ENCODE measurements at regions not wholly inside any gene's neighbourhood (a gene's known extent, or its start where the extent isn't known, plus 50 kb on each side); places are given as distances from the start of the nearest gene placed in this dataset.
"Not testable (repeated sequence)": the region's sequence is repeated elsewhere in the genome, so short reads cannot be mapped to it uniquely, and the experiment has no call there.

- H3K4me1 ChIP-seq (ENCODE audit: insufficient read depth, low read length), result no peaks in the 10 kb centered on the region
- no peaks in the 10 kb centered on the region for H3K36me3 ChIP-seq (ENCODE audit: insufficient read depth, low read depth, low read length)
- H3K27ac ChIP-seq (ENCODE audit: low read length), result no peak overlapping the region
- H3K4me3 ChIP-seq (ENCODE audit: low read length), result no peak overlapping the region
- no peak overlapping the region for H3K9ac ChIP-seq (ENCODE audit: low read depth, low read length)
- H3K9me3 ChIP-seq (ENCODE audit: insufficient read depth, low read depth, low read length), result no peaks in the 10 kb centered on the region
- no peaks in the 10 kb centered on the region for H3K27me3 ChIP-seq (ENCODE audit: insufficient read depth, low read length)
Observed at GRCh38 chr16:51986717-51987116, 560.2 kb downstream of the TOX3 start.

DNA sequence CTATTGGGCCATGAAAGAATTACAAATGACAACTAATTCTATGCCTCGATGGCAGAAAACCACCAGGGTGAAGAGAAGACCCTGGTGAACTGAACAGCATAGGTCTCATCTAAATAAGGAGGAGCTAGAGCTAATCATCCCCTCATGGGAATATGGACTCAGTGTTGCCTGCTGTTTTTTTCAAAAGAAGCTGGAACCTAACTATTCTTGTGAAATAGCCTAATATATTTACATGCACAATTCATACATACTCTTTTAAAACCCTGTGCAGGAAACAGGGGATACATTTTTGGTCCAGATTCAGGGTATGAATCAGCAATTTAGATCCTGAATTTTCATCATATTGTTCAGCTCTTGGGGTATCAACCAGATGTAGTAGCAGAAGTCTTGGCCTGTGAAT lies 560.6 kb downstream of the TOX3 start:
- Histone ChIP-seq H3K27me3 (ENCODE audit: insufficient read depth, low read length) (no peaks in the 10 kb centered on the region), H3K4me1 (ENCODE audit: insufficient read depth, low read length) (no peaks in the 10 kb centered on the region), H3K9me3 (ENCODE audit: insufficient read depth, low read depth, low read length) (no peaks in the 10 kb centered on the region), H3K9ac (ENCODE audit: low read depth, low read length) (no peak overlapping the region), H3K27ac (ENCODE audit: low read length) (no peak overlapping the region), H3K4me3 (ENCODE audit: low read length) (no peak overlapping the region), H3K36me3 (ENCODE audit: insufficient read depth, low read depth, low read length) (no peaks in the 10 kb centered on the region)

DNA sequence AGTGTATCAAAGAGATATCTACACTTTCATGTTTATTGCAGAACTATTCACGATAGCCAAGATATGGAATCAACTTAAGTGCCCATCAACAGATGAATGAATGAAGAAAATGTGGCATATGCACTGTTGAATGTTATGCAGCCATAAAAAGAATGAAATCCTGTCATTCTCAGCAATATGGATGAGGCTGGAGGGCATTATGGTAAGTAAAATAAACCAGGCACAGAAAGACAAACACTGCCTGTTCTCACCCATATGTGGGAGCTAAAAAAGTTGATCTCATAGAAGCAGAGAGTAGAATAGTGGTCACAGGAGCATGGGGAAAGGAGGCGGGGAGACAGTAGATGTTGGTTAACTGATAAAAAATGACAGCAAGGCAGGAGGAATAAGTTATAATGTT lies 561.8 kb downstream of the TOX3 start:
- H3K27me3 ChIP-seq (ENCODE audit: insufficient read depth, low read length), result no peaks in the 10 kb centered on the region
- H3K4me3 ChIP-seq (ENCODE audit: low read length), result no peak overlapping the region
- H3K9me3 ChIP-seq (ENCODE audit: insufficient read depth, low read depth, low read length), result no peaks in the 10 kb centered on the region
- H3K9ac ChIP-seq (ENCODE audit: low read depth, low read length), result no peak overlapping the region
- H3K27ac ChIP-seq (ENCODE audit: low read length), result no peak overlapping the region
- H3K36me3 ChIP-seq (ENCODE audit: insufficient read depth, low read depth, low read length), result no peaks in the 10 kb centered on the region
- no peaks in the 10 kb centered on the region for H3K4me1 ChIP-seq (ENCODE audit: insufficient read depth, low read length)

- Histone ChIP-seq H3K4me1 (ENCODE audit: insufficient read depth, low read length) (no peaks in the 10 kb centered on the region), H3K36me3 (ENCODE audit: insufficient read depth, low read depth, low read length) (no peaks in the 10 kb centered on the region), H3K9ac (ENCODE audit: low read depth, low read length) (no peak overlapping the region), H3K4me3 (ENCODE audit: low read length) (no peak overlapping the region), H3K27ac (ENCODE audit: low read length) (no peak overlapping the region), H3K27me3 (ENCODE audit: insufficient read depth, low read length) (no peaks in the 10 kb centered on the region), H3K9me3 (ENCODE audit: insufficient read depth, low read depth, low read length) (no peaks in the 10 kb centered on the region)
Observed at GRCh38 chr16:51984395-51984794, 562.5 kb downstream of the TOX3 start.

DNA sequence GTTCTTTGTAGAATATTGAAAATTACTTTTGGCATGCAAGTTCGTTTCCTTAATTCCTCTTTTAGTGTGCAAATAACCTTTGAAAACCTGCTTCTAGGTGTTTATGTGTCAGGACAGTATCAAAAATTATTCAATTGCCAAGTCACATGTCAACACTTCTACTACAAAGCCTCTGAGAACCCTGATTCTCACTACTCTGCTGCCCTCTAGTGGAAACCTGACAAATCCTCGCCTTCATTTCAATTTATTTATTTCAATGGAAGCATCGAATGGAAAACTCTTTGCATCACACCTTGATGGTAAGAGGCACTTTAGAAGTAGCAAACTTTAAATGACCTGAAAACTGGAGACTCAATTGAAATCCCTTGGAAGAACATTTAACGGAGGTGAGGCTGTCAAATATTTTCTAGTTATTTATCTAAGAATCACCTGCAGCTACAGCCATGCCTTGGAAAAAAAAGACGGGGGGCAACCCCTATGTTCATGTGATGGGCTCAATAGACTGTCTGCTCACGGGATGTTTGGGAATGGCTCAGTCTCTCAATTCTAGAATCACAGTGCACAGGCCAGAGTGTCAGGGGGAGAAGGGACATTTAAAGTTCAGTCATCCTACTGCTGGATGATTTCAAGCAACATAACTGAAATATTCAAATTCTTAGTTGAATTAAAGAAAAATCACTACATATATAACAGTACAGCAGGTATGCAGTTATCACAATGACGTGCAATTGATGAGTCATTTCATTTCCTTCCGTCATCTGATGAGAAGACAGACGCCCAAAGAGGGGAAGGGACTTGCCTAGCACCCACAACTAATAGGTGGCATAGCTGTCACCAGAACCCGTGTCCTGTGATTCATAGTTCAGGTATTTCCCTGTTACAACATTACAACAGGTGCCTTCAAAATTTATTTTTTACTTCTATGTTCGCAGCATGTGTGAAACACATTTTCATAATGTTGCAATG lies 563.9 kb downstream of the TOX3 start:
- no peak overlapping the region for H3K4me3 ChIP-seq (ENCODE audit: low read length)
- H3K9ac ChIP-seq (ENCODE audit: low read depth, low read length), result no peak overlapping the region
- no peaks in the 10 kb centered on the region for H3K4me1 ChIP-seq (ENCODE audit: insufficient read depth, low read length)
- no peaks in the 10 kb centered on the region for H3K36me3 ChIP-seq (ENCODE audit: insufficient read depth, low read depth, low read length)
- H3K27ac ChIP-seq (ENCODE audit: low read length), result no peak overlapping the region
- H3K9me3 ChIP-seq (ENCODE audit: insufficient read depth, low read depth, low read length), result no peaks in the 10 kb centered on the region
- no peaks in the 10 kb centered on the region for H3K27me3 ChIP-seq (ENCODE audit: insufficient read depth, low read length)

GRCh38 chr16:51981725-51982124 lies 565.2 kb downstream of the TOX3 start:
- no peak overlapping the region for H3K27ac ChIP-seq (ENCODE audit: low read length)
- no peak overlapping the region for H3K9ac ChIP-seq (ENCODE audit: low read depth, low read length)
- no peaks in the 10 kb centered on the region for H3K36me3 ChIP-seq (ENCODE audit: insufficient read depth, low read depth, low read length)
- H3K4me3 ChIP-seq (ENCODE audit: low read length), result no peak overlapping the region
- no peaks in the 10 kb centered on the region for H3K4me1 ChIP-seq (ENCODE audit: insufficient read depth, low read length)
- H3K9me3 ChIP-seq (ENCODE audit: insufficient read depth, low read depth, low read length), result no peaks in the 10 kb centered on the region
- H3K27me3 ChIP-seq (ENCODE audit: insufficient read depth, low read length), result no peaks in the 10 kb centered on the region

DNA sequence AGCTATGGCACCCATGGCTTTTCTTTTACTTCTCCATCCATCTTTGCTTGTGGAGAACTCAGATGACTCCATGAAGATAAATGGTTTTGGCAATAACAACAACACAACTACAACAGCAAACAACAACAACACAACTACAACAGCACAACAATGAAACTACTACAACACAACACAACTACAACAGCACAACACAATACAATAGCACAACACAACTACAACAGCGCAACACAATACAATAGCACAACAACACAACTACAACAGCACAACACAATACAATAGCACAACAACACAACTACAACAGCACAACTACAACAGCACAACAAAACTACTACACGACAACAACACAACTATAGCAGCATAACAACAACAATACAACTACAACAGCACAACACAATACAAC lies 569.4 kb downstream of the TOX3 start:
- H3K4me1 ChIP-seq (ENCODE audit: insufficient read depth, low read length); H3K36me3 ChIP-seq (ENCODE audit: insufficient read depth, low read depth, low read length); H3K9me3 ChIP-seq (ENCODE audit: insufficient read depth, low read depth, low read length); H3K9ac ChIP-seq (ENCODE audit: low read depth, low read length); H3K4me3 ChIP-seq (ENCODE audit: low read length); H3K27ac ChIP-seq (ENCODE audit: low read length); H3K27me3 ChIP-seq (ENCODE audit: insufficient read depth, low read length): not testable (repeated sequence)

DNA sequence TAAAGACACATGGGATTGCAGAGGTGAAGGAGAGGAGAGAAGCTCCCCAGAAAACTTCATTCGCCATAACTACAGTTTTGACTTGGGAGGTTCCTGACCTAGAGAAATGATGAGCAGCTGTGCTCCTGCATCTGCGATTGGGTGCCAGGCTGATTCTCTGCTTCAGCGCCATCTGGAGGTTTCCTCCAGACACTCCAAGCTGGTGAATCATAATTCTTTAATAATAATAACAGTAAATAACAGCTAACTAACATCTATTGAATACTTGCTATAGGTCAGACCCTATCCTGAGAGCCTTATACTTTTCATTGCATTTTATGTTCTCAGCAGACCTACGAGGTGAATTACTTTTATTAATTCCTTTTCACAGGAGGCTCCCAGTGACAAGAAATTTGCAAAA lies 575.8 kb downstream of the TOX3 start:
- Histone ChIP-seq H3K4me3 (ENCODE audit: low read length) (no peak overlapping the region), H3K9me3 (ENCODE audit: insufficient read depth, low read depth, low read length) (no peaks in the 10 kb centered on the region), H3K9ac (ENCODE audit: low read depth, low read length) (no peak overlapping the region), H3K27me3 (ENCODE audit: insufficient read depth, low read length) (no peaks in the 10 kb centered on the region), H3K36me3 (ENCODE audit: insufficient read depth, low read depth, low read length) (no peaks in the 10 kb centered on the region), H3K4me1 (ENCODE audit: insufficient read depth, low read length) (peaks cover 7% of the 10 kb centered on the region; the same call in 1 of the 2 replicates), H3K27ac (ENCODE audit: low read length) (no peak overlapping the region)

DNA sequence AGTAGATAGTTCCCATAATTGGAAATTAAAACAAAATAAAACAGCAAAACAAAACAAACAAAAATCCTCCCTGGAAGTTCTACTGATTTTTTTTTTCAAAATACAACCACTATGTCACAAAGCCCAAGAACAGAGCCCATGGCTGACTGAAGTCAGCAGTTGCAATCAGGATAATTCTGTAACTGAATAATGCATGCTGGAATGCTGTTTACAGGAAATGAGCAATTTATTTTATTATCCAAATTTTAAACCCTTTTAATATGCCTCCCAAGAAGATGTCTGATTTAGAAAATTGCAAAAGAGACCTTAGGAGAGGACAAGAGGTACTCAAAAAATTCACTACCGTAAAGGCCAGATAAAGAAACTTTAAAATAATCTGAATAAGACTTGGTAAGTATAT lies 578.2 kb downstream of the TOX3 start:
- no peak overlapping the region for H3K4me3 ChIP-seq (ENCODE audit: low read length)
- H3K27ac ChIP-seq (ENCODE audit: low read length), result no peak overlapping the region
- H3K9me3 ChIP-seq (ENCODE audit: insufficient read depth, low read depth, low read length), result no peaks in the 10 kb centered on the region
- peaks cover 7% of the 10 kb centered on the region; the same call in 1 of the 2 replicates for H3K4me1 ChIP-seq (ENCODE audit: insufficient read depth, low read length)
- no peaks in the 10 kb centered on the region for H3K27me3 ChIP-seq (ENCODE audit: insufficient read depth, low read length)
- H3K9ac ChIP-seq (ENCODE audit: low read depth, low read length), result no peak overlapping the region
- H3K36me3 ChIP-seq (ENCODE audit: insufficient read depth, low read depth, low read length), result no peaks in the 10 kb centered on the region

- H3K4me3 ChIP-seq (ENCODE audit: low read length), result no peak overlapping the region
- no peak overlapping the region for H3K9ac ChIP-seq (ENCODE audit: low read depth, low read length)
- no peak overlapping the region for H3K27ac ChIP-seq (ENCODE audit: low read length)
- peaks cover 7% of the 10 kb centered on the region; the same call in 1 of the 2 replicates for H3K4me1 ChIP-seq (ENCODE audit: insufficient read depth, low read length)
- H3K36me3 ChIP-seq (ENCODE audit: insufficient read depth, low read depth, low read length), result no peaks in the 10 kb centered on the region
- H3K27me3 ChIP-seq (ENCODE audit: insufficient read depth, low read length), result no peaks in the 10 kb centered on the region
- H3K9me3 ChIP-seq (ENCODE audit: insufficient read depth, low read depth, low read length), result no peaks in the 10 kb centered on the region
Observed at GRCh38 chr16:51967646-51968045, 579.3 kb downstream of the TOX3 start.

DNA sequence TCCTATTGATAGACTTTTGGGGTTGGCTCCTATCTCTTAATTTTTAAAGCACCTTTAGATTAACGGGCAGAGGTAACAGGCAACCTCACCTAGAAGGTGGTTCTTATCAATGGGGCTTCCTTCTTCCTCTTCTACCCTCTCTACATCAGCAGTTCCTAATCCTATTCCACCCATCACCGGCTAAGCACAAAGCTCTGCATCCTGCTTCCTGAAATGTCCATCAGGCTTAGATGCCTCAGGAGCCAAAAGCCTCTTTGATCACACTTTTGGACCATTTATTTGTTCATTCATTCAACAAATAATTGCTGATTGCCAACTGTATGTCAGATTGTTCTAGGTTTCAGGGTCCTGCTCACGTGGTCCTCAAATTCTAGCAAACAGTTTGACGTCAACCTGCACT lies 586.0 kb downstream of the TOX3 start:
- no peaks in the 10 kb centered on the region for H3K9me3 ChIP-seq (ENCODE audit: insufficient read depth, low read depth, low read length)
- H3K27me3 ChIP-seq (ENCODE audit: insufficient read depth, low read length), result no peaks in the 10 kb centered on the region
- H3K4me1 ChIP-seq (ENCODE audit: insufficient read depth, low read length), result no peaks in the 10 kb centered on the region; the same call in 1 of the 2 replicates
- no peak overlapping the region for H3K4me3 ChIP-seq (ENCODE audit: low read length)
- H3K9ac ChIP-seq (ENCODE audit: low read depth, low read length), result no peak overlapping the region
- H3K36me3 ChIP-seq (ENCODE audit: insufficient read depth, low read depth, low read length), result no peaks in the 10 kb centered on the region
- H3K27ac ChIP-seq (ENCODE audit: low read length), result no peak overlapping the region

GRCh38 chr16:51953286-51953985 lies 593.5 kb downstream of the TOX3 start:
- no peak overlapping the region for H3K4me3 ChIP-seq (ENCODE audit: low read length)
- no peak overlapping the region; the same call in 1 of the 2 replicates for H3K9ac ChIP-seq (ENCODE audit: low read depth, low read length)
- peaks cover 29% of the 10 kb centered on the region for H3K4me1 ChIP-seq (ENCODE audit: insufficient read depth, low read length)
- H3K27me3 ChIP-seq (ENCODE audit: insufficient read depth, low read length), result no peaks in the 10 kb centered on the region
- H3K9me3 ChIP-seq (ENCODE audit: insufficient read depth, low read depth, low read length), result no peaks in the 10 kb centered on the region
- H3K36me3 ChIP-seq (ENCODE audit: insufficient read depth, low read depth, low read length), result no peaks in the 10 kb centered on the region
- no peak overlapping the region for H3K27ac ChIP-seq (ENCODE audit: low read length)
